VCaP (cell line): ENCODE measurements at regions not wholly inside any gene's neighbourhood (a gene's known extent, or its start where the extent isn't known, plus 50 kb on each side); places are given as distances from the start of the nearest gene placed in this dataset.
"Not testable (repeated sequence)": the region's sequence is repeated elsewhere in the genome, so short reads cannot be mapped to it uniquely, and the experiment has no call there.

Experiments
- H3K27ac ChIP-seq: fragments of 450-650 bp; 2 replicates; pipeline ENCODE4 v1.5.1; 2017
- TF ChIP-seq, protein P1 (sequence below): fragments of 450-650 bp; conservative IDR thresholded peaks from 2 replicates; pipeline ENCODE4 v1.5.1; 2017; ENCODE audit warnings: mild to moderate bottlenecking, moderate library complexity

DNA sequence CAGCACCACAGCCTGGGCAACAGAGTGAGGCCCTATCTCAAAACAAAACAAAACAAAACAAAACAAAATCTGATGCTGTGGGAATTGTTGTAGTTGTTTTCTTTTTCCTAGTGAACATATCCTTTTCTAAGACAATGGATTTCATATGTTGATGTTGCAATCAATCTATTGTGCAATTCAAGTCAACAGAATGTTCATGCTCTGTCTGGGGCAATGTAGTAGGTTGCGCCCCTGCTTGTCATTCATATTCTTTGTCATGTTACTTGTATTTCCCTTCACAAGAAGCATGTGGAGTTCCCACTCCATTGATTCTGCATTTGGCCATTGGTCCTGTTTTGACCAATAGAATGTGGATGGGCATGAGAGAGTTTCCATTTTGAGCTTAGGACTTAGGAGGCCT lies 223.9 kb downstream of the DUSP10 start:
- TF ChIP-seq, protein P1, sequence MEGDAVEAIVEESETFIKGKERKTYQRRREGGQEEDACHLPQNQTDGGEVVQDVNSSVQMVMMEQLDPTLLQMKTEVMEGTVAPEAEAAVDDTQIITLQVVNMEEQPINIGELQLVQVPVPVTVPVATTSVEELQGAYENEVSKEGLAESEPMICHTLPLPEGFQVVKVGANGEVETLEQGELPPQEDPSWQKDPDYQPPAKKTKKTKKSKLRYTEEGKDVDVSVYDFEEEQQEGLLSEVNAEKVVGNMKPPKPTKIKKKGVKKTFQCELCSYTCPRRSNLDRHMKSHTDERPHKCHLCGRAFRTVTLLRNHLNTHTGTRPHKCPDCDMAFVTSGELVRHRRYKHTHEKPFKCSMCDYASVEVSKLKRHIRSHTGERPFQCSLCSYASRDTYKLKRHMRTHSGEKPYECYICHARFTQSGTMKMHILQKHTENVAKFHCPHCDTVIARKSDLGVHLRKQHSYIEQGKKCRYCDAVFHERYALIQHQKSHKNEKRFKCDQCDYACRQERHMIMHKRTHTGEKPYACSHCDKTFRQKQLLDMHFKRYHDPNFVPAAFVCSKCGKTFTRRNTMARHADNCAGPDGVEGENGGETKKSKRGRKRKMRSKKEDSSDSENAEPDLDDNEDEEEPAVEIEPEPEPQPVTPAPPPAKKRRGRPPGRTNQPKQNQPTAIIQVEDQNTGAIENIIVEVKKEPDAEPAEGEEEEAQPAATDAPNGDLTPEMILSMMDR: no peak
- H3K27ac ChIP-seq: no peak overlapping the region

DNA sequence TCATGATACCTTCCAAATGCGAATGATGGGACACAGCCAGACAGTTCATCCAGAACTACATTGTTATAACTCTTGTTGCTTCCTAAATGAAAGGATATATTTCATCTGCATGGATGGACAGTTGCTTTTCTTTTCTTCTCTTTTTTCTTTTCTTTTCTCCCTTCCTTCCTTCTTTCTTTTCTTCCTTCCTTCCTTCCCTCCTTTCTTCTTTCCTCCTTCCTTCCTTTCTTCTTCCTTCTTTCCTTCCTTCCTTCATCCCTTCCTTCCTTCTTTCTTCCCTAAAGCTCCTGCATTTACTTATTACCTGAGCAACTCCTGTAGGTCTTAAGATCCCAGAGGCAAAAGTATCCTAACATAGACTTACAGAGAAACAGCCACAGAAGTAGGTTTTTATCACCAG lies 221.6 kb downstream of the DUSP10 start:
- H3K27ac ChIP-seq: no peak overlapping the region
- TF ChIP-seq, protein P1: no peak

DNA sequence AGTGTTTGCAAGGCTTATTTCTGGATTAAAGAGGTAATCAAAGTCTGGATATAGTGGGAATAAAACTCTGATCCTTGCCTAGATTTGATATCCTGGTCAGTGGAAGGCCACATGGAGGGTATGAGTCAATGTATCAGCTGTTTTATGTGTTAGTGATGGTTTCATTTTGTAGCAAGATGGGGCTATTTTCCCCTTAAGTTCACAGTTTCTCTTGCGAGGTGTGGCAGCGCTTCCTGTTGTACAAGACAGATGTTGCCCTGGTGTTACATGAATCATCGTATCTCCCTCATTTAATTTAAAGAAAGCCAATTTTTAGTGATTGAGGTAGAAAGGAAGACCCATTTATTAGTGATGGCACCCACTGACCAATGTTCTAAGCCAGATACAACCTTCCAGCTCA lies 220.2 kb downstream of the DUSP10 start:
- TF ChIP-seq, protein P1: no peak
- H3K27ac ChIP-seq: no peak overlapping the region

DNA sequence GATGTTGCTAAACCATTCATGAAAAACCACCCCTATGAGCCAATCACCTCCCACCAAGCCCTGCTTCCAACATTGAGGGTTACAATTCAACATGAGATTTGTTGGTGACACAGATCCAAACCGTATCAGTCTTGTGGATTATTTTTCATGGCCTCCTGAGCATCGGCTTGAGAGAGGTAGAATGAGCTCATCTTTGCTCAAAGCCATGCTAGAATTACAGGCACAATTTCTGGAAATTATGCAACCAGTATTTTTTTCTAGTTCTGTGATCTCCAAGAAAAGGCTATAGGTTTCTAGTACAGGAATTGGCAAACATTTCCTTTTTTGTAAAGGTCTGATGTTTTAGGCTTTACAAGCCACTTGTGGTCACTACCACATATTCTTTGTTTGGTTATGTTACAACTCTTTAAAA lies 219.4 kb downstream of the DUSP10 start:
- no peak overlapping the region for H3K27ac ChIP-seq
- TF ChIP-seq, protein P1: no peak

DNA sequence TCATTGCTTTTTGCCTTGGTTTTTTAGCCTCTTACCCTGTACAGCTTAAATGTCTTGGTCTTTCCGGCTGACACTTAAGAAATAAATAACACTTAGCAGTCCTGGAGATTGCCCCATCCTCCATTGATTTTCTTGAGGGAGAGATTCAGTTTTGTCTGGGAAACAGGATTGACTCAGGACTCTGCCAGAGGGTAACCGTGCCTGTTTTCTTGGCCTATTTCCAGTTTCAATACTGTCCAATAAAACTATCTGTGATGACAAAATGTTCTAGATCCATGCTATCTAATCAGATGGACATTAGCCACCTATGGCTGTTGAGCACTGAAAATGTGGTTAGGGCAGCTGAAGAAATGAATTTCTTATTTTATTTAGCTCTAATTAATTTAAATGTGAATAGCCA lies 216.1 kb downstream of the DUSP10 start:
- H3K27ac ChIP-seq: no peak overlapping the region

DNA sequence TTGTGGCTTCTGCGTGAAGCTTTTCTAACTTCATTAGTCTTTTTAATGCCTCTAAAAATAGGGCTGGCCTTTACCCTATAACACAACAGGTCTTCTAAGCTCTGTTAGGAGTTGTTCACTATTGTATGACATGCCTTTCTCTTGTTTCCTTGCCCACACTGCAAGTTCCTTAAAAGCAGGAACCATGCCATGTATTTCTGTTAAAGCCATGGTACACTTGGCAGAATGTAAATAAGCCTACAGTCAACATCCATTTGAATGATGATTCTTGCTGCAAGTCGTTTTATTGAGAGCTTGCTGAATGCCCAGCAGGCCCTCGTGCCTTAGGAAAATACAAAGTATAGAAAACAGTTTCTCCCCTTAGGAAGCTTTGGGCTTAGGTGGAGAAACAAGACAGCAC lies 214.6 kb downstream of the DUSP10 start:
- no peak overlapping the region for H3K27ac ChIP-seq
- TF ChIP-seq, protein P1: no peak

More for the DNA sequence above, 216.1 kb downstream of the DUSP10 start:
- TF ChIP-seq, protein P1: no peak

DNA sequence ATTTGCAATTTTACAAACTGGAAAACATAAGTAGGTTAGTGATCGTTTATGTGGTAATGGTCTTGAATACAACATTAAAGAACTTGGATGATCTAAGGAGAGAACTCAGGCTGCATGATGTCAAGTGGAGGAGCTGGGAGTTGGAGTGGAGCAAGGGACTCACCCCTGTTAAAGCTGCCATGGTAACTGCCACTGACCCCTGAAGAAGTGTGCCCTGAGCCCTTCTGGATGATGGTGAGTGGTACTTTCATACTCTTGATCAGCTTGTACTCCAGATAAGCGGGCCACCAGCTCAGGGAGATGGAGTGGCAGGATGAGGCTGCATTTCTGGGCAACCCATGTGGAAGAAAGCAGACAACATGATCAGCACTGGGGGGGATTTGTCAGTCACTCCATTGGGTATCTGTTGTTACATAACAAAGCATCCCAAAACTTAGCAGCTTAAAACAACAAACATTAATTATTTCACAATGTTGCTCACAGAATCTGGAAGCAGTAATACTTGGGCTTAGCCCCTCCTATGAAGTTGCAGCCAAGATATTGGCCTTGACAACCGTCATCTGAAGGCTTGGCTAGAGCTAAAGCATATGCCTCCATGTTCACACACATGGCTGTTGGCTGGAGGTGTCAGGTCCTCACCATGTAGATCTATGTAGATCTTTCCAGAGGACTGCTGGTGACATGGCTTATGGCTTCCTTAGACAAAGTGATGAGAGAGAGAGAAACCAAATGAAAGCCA lies 213.8 kb downstream of the DUSP10 start:
- TF ChIP-seq, protein P1: no peak
- H3K27ac ChIP-seq: no peak overlapping the region

DNA sequence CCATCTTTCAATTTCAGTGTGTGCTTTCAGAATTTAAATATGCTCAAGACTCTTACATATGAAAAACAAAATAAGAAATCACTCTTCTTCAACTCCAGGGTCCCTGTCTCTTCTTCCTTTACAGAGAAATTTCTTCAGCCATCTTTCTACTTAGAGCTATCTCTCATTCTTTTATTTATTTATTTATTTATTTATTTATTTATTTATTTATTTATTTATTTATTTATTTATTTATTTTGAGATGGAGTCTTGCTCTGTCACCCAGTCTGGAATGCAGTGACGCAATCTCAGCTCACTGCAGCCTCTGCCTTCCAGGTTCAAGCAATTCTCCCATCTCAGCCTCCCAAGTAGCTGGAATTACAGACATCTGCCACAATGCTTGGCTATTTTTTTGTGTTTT lies 211.7 kb downstream of the DUSP10 start:
- H3K27ac ChIP-seq: not testable (repeated sequence)
